HG03342 (cell line): ENCODE measurements at regions not wholly inside any gene's neighbourhood (a gene's known extent, or its start where the extent isn't known, plus 50 kb on each side); places are given as distances from the start of the nearest gene placed in this dataset.

Experiments
- ATAC-seq: cut with Tn5 transposase; IDR thresholded peaks from one replicate; pipeline ENCODE4 v1.9.1; 2021; ENCODE audit warnings: mild to moderate bottlenecking, moderate library complexity; ENCODE audit not compliant: unreplicated experiment

DNA sequence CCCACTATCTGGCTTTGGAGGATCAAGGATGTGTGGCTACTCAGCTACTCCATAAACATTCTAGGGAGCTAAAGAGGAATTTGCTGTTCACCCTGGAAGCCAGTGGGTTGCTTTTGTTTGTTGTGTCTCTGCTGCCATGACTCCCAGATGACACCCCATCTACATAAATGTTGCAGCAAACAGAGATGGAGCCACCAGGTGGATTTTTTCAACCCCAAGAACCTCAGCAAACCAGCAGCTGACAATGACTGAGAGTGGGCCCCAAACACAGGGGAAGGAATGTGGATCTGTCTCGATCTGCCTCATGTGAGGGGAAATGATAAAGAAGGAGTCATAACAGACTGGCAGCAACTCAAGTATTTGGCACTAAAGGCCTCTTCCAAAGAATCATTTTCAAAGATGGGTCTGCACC is 132.7 kb upstream of the TNC start:
- ATAC-seq, result no peak

DNA sequence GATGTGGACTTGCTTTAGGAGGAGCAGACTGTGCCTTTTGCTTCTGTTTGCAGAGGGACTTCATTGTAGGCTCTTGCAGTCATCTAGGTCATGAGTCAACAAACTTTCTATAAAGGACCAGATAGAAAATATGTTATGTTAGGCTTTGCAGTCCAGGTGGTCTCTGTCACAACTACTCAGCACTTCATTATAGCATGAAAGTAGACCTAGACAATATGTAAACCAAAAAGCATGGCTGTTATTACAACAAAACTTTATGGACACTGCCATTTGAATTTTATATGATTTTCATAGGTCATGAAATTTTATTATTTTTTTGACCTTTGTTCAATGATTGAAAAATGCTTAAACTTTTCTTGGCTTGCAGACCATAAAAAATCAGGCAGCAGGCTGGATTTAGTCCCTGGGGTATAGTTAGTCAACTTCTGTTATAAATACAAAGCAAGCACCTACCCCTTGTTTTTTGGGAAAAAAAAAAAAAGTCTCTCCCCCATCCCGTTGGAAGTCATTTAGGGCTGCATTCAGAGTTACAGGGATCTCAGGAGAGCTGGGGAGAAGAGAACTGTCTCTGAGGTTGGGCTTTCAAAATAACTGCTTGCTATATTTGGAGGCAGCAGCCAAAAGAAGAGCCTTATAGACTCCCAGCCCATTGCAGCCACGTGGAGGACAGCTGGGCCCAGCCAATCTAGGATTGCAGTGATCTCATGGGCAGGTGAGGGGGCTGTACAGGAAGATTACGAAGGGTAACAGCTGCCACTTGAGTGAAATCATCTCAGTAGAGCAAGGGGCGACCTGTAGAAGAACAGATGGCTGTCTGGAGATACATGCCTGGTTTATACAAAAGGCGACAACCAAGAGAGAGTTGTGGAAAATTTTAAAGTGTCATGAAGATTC is 136.6 kb upstream of the TNC start:
- no peak for ATAC-seq

DNA sequence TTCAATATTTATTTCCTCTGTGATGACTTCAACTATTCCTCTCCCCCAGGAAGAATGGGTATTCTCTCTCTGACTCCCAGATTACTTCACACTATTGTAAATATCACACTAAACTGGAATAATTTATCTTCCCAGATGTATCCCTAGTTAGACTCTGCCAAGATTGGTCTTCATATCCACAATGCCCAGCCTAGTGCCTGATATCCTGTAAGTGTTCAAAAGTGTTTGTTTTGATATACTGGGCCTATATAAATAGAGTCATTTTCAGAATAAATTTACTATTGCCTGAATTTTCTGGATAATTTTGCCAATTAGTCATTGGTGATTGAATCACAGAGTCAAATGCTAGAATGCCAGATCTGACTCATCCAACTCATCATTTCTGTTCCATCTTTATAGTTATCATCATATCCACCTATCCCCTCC is 143.7 kb upstream of the TNC start:
- ATAC-seq, result no peak

DNA sequence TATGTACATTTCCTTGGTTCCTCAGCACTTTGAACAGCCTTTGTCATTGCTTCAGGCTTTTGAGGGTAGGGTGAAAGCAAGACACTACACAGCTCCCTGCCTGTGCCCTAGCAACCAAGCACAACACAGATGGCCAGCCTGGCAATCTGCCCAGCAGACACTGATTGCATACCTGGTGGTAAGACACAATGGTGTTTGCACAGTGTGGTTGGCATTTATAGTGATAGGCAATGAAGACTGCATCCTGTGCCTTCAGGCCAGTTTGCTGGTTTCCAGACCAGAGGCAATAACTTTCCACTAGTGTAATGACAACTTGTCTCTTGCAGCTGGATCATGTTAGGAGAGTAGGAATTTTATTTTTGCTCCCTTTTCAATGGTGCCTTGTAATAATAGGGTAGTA is 144.5 kb upstream of the TNC start:
- no peak for ATAC-seq

DNA sequence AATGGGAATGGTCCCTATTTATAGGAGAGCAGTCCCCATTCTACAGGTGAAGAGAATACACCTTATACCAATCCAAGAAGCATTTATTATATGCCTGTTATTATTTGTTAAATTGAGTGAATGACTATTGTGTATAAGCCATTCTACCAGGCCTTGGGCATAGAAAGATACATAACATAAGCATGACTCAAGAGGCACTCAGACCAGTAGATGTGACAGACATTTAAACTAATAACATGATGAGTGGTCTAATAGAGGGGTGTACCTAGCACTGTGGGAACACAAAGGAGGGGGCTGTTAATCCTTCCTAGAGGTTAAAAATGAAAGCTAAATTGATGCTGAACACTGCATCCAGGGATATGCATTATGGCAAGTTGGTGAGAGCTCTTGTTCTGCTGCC is 145.0 kb upstream of the TNC start:
- ATAC-seq, result no peak

DNA sequence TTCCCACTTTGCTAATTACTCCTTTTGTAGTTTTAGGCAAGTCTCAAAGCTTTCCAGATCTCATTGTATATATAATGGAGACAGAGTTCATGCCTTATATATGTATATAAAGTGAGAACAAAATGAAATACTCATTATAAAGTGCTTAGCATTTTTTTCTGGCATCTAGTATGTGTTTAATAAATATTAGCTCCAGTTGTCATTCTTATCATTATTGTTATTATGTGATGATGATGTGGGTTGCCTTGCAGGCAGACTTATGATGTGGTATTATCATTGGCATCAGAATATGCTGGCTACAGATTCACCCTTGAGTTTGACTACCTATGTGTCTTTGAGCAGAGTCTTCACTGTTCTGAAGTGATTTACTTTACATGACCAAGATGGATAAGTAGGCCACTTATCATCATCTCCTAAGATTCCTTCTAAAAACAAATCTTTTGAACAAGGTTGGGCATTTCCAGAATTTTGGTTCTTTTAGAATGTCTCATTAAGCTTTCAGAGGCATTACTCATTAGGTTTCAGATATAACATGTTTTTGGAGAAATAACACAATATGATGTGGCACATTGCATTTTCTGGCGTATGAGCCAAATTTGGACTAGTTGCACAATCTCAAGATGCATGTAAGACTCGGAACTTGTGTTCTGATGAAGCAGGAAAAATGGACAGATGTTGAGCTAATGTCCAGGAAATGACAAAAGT is 145.6 kb upstream of the TNC start:
- no peak for ATAC-seq

DNA sequence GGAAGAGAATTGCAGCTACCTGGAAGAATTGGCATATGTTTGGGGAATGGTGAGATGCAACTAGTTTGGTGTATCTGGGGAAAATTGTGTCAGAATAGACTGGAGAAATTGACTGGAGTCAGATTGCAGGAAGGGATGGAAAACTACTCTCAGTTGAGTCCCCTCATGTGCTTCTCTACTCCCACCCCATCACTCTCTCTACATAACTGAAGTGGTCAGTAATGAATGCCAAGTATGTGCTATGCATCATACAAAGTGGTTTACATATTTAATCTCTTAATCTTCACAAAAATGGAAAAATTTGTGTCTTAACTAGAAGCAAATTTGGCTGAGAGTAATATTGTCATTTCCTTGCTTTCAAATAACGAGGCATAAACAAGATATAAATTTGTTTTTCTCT is 146.4 kb upstream of the TNC start:
- no peak for ATAC-seq

DNA sequence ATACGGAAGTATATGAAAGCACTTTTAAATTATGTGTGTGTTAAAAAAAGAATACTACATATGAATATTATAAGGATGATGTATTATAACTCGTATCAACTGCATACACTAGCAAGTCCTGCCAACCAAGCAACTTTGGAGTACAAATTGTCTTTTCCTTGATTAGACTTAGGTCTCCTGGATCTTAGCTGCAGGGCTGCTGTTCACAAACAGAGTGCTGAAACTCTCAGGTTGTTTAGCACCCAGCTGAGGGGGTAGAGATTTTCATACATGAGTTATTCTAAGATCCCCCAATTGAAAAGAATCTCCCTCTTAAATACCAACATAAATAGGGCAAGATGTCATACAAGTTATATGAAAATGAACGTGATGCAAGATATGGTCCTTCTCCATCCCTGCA is 149.8 kb upstream of the TNC start:
- ATAC-seq, result no peak

DNA sequence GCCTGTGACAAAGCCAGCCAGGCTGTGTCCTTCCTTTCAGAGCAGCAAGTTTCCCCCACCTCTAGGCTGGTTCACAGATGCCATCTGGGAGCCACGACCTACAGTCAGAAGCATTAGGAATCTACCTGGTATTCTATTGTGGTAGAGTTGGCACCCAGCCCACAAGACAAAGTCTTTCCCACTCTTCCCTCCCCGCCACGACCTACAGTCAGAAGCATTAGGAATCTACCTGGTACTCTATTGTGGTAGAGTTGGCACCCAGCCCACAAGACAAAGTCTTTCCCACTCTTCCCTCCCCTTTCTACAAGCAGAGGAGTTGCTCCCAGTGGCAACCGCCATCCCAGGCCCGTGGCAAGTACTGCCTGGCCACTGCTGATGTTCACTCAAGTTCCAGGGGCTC is 157.8 kb upstream of the TNC start:
- ATAC-seq, result no peak

DNA sequence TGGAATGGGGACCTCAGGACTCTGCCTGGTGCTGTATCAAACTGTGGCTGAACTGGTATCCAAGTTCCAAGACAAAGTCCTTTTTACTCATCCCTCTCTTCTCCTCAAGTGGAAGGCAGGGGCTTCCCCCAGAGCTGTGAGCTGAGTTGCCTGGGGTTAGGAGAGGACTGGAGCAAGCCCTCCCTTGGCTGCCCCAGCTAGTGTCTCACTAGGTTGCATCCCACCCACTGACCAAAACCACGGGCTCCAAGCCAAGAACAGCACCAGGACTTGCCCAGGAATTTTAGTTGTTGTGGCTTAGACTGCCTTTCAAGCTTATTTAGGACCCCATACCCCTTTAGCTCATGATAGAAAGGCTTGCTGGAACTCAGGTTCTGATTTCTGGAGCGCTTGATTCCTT is 158.7 kb upstream of the TNC start:
- no peak for ATAC-seq

DNA sequence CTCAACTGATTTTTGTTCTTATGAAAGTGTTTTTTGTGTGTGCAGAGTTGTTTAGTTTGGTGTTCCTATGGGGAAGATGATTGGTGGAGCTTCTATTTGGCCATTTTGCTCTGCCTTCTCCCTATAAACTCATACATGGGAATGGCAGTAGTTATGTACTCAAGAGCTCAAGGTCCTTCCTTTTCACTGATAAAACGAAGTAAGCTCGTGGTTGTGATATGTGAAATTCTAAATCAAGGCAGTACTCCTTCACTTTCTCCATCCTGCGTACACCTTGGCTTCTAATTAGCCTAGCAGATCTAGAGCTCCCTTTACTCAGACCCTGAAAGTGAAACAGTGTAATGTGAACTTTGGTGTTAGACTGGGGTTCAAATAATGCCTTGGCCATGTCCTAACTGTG is 159.3 kb upstream of the TNC start:
- no peak for ATAC-seq

DNA sequence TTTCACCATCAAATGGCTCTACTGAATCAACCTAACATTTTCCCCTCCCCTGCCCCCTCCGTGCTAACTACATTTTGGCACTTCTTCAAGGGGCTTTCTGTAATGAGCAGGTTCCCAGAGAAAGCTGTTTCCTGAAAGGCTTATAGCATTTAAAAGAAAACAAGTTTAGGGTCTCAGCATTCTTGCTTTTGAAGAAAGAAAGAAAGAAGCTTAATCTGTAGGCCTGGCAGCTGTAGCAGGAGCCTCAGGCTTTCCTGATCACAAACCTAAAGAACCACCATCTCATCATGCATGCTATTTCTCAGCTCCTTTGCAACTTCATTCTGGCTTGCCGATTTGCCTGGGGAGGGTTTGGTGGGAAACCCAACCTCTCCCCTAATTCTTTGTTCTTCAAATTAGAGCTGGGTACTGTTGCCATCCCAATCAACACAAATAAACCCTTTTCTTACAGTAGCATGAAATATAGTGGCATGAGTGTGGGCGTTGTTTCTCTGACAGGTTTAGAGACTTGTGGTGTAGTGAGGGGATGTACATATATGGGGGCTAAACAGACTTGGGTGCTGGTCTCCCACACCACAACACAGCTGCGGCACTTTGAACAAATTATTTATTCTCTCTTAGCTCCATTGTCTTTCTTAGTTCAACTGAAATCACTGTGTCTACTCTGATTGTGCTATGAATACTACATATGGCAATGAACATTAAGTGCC is 160.5 kb upstream of the TNC start:
- no peak for ATAC-seq

DNA sequence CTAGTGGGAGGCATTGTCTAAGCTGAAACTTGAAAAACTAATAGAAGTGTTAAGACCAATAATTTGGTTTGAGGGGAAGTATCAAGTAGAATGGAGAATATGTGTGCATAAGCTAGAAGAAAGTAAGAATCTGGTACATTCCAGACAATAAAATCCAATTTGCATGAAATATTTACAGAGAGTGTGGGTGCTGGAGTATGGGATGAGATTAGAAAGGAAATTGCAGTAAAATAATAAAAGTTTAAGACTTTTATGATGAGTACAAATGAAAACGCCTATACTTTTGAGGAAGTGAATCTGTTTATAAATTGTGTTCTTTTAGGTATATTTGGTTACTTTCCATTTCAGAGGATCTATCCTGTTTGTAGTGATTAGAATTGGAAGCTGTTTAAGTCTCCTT is 165.4 kb upstream of the TNC start:
- ATAC-seq, result no peak

DNA sequence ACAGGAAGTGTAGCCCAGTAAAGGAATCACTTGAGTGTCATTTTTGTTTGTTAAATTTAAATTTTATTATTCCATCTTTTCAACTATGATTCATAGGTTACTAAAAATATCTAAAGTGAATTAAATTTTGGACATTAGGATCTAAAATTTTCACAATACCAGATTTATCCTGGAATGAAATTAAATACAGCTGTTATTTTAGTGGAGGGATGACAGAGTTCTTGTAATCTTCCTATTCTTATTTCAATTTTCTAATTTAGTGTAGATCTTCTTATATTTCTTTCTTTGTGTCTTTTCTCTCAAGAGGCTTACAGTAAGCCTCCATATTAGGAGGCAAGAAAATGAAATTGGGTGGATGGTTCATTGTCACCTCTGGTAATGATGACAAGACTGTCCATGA is 167.9 kb upstream of the TNC start:
- ATAC-seq, result no peak

DNA sequence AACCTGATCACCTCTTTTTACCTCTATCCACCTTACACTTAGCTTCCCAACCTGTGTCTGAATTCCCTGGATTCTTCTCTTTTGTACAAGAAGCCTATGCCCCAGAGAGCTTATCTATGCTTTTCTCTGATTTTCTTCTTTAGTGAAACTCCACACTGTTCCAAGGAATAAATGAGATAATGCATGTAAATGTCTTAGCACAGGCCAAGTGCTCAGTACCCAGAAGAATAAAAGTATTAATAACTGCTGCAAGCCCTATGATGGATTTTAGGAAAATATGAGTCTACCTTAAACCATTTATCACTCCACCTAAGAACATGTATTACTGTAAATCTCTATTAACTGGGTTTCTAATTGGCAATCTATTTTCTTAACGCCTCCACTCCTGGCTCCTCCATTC is 168.5 kb upstream of the TNC start:
- no peak for ATAC-seq

DNA sequence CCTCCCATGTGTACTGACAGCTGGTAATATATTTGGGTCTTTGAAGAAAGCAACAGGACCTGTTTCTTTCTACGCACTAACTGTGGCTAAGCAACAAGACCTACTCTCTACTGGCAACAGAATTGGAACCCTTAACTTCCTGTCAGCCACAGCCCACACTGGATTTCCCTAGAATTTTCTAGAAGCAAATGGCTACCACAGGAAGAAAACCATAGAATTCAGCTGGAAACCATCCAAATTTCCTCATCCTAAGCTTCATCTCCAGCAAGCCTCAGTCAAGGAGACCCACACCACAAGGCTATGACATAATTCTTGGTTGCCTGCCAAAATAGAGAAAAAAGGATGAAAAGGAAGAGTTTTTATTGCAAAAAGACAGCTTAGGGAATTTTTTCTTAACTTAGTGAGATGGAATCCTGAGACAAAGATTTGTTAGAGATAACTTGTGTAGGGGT is 171.8 kb upstream of the TNC start:
- ATAC-seq, result no peak

DNA sequence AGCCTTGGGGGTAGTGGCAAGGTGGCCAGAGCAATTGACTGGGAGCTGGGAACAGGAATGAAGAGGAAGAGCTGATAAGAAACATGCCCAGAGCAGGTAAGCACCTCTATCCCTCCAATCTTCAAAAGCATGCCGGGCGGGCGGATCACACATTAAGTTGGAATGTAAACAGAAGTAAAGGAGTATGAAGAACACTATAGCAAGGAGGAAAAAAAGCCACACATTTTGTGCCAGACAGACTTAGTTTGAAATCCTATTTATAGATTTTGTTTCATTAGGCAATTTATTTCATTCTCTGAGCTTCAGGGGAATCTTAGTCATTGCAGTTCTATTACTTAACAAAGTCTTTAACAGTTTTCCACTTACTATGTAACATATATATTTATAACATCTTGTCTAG is 173.9 kb upstream of the TNC start:
- no peak for ATAC-seq

DNA sequence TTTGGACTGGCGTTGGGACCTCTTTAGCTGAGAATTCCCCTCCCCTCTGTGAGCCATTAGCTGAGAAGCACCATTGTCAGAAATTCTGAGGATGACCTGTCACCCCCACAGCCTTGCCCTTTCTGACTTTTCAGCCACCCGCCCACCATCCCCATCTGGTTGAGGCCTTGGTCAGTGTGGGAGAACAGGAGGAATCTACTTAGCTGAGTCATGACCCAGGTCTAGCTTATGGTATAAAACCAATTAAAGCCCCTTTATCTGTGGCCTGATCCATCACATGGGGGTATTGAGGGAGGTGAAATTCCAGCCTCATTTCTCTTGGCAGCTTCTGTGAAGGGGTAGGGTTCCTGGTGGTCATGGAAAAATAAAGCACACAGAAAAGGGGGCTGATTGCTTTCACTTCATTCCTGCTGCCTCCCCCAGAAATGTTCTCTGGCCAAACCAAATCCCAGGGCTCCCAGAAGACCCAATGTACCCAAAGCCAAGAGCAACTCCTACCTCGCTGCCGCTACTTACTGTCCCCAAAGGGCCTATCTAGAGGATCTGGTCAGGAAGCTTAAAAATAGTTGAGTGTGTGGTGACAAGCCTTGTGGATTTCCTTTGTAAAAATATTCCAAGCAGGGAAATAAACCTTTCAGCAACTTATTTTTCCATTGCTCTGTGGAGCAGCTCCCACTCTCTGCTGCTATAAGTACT is 174.8 kb upstream of the TNC start:
- no peak for ATAC-seq

DNA sequence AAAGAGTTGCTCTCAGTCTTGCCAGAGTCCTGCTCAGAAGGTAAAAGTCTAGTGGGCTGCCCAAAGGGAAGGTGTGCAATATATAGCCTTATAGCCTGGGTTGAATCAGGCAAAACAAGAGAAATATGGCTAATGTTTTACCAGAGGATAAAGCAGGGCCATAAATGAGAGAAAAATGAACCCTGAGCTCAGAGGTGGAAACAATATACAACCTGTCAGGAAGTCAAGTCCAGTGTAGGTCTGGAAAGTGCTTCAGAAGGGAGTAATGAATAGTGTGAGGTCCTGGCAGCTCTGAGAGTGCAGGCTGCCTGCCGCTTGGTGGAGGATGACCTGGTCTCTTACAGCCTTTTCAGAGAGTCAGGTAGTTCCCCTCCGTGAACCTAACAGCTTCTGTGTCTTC is 177.8 kb upstream of the TNC start:
- ATAC-seq, result no peak

DNA sequence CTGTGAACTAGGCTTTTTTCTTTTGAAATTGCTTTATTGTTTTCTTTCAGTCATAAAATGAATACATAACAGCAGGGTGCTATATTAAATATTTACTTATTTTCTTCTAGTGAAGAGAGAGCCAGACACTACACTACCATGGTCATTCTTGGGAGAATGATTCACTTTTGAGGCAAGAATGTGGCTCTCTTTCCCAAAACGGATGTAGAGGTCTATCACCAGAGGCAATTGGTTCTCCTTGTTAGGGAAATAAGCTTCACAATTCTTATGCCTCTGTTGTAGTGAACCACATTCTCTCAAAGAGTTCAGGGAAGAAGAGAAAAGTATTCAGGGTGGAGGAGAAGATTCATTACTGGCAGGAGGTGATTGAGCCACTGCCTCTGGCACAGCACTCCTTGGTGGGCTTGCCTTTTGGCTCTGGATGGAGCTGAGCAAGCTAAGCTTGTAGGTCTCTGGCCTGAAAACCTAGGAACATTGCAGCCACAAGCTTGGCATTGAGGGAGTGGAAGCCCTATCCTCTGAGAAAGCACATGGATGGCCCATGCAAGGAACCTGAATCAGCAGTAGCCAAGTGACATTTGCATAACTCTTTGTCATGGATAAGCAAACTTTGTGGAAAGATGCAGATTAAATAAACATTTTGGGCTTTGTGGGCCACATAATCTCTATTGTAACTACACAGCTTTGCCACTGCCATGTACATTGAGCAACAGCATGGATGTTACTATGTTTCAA is 179.0 kb upstream of the TNC start:
- ATAC-seq, result no peak
